GM18868 (cell line): ENCODE measurements at regions not wholly inside any gene's neighbourhood (a gene's known extent, or its start where the extent isn't known, plus 50 kb on each side); places are given as distances from the start of the nearest gene placed in this dataset.

Experiments used
- ATAC-seq: cut with Tn5 transposase; IDR thresholded peaks from one replicate; pipeline ENCODE4 v1.9.1; 2021; ENCODE audit warnings: mild to moderate bottlenecking, moderate library complexity; ENCODE audit not compliant: unreplicated experiment

DNA sequence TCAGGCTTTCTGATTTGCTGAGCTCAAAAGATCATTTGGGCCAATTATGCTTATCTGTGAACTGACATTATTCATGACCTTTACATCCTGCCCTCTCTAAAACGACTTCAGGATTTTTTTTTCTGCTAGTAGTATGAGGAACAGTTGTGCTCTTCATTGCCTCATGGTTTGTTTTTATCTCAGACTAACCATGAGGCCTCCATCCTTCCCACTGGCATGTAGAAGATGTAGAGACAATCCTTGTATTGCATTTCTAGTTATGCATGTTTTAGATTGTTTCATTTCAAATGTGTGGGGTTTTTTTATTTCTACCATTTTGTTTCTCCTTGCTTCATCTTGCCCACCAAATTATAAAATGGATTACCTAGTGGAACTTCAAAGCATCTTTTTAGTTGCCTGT is 82.8 kb upstream of the C1orf87 start:
- no peak for ATAC-seq

DNA sequence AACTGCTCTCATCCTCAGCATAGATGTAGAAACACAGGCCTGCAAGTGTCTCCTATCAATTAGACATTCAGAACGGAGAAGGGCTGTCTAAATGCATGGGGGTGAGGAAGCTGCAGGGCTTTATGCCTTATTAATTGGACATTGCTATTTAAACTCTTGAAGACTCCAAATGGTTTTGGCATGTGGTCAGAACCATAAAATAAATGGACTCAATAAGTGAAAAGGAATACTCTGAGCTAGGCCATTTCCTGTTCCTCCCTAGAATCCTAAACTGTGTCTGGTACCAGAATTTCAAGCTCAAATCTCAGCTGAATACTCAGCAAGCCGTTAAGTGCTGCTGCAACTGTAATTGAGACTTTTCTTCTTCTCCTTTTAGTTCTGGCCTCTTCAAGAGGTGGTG is 80.4 kb upstream of the C1orf87 start:
- ATAC-seq: no peak

DNA sequence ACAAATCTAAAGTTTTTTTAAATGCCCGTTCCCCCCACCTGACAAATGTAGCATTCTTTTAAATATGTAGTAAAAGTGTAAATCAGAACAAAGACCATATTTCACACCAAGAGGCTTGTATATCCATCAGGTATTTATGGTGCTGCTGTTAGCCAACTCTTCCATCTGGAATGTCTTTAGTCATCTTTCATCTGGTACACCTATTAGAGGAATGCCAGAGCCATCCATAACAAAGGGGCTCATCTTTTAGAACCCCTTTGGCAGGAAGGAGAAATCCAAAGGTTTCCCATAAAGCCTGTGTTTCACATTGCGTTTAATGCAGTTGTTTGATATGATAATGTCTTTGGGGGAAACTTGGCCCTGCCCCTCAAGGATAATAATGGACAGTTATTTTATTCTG is 79.3 kb upstream of the C1orf87 start:
- ATAC-seq: no peak

- ATAC-seq: no peak
Measured at GRCh38 chr1:60151311-60151710, 77.7 kb upstream of the C1orf87 start.

- ATAC-seq: no peak
Measured at GRCh38 chr1:60149251-60149650, 75.7 kb upstream of the C1orf87 start.

DNA sequence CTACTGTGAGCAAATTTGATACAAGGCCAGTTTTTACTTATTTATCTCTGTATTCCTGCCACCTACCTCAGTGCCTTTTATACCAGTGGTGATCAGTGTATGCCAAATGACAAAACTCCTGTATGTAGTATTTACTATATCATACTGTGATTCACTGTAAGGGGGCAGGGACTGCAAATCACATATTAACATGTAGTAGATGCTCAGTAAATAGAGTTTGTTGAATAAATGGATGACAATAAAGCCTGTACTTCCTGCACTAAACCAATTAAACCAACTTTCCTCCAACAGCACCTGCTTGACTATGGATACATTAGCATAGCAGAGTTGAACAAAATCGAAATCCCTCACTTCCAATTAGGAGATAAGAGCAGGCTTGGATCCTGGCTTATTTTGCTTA is 73.3 kb upstream of the C1orf87 start:
- ATAC-seq: no peak

DNA sequence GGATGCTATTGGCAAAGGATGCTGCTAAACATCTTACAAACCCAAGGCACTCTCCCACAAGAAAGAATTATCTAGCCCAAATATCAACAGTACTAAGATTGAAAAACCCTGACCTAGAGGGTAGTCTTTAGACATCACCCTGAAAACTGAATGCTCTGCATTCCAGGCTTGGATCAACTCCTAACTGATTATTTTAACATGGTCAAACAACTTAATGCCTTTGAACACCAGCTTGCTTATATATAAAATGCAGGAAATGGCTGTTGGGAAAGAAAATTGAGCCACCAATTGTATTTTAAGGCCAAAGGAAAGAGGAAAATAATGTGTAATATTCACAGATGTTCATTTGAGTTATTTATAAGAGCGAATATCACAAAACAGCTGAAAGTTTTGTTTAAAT is 72.2 kb upstream of the C1orf87 start:
- ATAC-seq: no peak

DNA sequence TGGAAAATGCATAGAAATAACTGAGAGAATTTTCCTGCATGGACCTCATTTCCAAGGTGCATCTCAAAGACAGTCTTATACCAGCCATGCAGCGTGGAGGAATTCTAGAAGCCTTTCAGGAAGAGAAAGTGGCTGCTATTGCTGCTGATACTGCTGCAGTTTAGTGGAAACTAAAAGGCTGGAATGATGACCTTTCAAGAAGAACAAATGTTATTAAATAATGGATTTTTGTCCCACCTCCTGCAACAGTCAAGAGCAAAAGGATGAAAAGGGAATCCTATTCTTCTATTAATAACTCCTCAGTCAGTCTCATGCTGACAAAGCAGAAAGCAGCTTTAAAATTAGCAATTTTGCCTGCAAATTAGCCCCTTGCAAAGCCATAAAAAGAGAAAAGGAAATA is 68.2 kb upstream of the C1orf87 start:
- no peak for ATAC-seq

GRCh38 chr1:60141276-60141675 is 67.7 kb upstream of the C1orf87 start:
- no peak for ATAC-seq

DNA sequence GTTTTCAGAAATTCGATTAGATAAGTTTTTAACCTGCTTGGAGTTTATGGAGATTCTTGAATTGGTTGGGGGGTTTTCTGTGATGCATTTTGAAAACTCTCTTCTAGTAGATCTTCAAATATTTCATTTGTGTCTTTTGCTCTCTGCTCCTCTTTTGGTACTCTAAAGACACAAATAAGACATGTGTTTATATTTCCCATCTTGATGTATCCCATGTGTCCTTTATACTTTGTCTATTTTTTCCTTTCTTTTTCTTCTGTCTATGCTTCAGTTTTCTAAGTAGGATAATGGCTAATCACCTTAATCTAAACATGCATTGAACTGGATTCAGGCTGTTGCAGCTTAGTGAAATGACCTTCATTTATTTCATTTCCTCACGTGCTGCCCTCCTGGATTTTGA is 63.8 kb upstream of the C1orf87 start:
- no peak for ATAC-seq

- no peak for ATAC-seq
Measured at GRCh38 chr1:60136395-60136794, 62.8 kb upstream of the C1orf87 start.

DNA sequence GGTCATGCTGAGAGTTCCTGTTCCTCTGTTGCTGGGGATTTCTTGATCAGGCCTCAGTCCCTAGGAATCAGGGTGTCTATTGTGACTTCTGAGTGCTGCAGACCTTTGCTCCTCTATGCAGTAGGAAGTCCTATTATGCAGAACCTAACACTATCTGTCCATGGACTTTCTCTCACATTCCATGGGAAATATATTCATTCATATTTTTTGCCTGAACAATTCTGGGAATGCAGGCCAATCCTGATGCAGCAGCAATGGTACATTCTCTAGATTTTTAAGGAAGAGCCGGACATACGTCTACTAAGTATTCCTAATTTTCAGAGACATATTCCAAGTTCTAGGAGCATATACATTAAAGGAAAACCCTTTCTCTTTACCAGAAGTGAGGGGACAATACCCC is 61.1 kb upstream of the C1orf87 start:
- ATAC-seq: no peak

DNA sequence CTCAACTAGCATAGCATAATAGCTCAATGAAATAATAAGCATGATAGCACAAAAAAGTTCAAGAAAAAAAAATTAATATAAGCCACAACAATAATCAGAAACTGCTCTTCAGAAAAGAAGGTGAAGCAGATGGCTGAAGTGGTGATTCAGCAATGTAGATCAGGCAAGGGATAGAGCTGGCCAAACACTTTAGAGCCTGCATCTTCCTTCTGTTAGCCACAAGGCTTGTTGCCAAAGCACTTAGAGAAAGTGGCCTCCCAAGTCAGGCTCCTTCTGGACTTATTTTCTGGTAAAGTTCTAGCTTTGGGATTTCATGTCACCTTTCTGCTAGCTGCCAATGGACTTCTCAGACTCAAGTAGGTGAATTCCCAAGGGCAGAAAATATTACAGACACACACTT is 60.3 kb upstream of the C1orf87 start:
- ATAC-seq: no peak

GRCh38 chr1:60133000-60133673 is 59.6 kb upstream of the C1orf87 start:
- ATAC-seq: no peak

DNA sequence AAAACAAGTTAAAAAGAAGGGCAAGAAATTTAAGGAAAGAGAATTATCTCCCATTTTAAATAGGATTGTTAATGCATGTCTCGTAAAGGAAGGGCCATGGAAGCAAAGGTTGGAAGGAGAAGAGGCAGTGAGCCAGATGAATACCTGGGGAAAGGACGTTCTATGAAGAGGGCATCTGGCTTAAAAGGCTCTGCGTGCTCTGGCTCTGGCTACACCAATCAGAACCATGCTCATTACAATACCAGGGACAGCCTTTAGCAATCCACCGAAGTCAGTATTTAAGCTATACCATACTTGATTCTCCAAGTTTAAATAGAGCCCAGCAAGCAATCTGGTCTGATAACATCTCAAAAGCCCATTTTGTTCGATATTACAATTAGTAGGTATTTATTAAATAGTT is 58.5 kb upstream of the C1orf87 start:
- no peak for ATAC-seq

DNA sequence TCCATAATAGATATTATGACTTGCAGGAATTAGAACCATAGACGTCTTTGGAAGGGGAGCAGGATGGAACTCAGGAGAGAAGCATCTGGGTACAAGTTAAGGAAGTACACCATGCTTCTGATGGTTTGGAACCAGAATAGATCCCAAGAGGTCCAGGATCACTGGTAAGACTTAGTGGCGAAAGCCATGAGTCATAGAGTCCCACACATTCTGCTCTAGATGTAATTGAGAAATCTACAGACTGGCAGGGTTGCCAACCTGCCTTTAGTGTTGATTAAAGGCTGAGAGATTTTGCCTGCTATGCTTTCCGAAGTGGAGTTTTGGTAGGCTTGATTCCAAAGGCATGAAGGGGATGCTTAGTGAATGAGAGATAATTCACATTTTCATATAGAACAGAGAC is 57.1 kb upstream of the C1orf87 start:
- ATAC-seq: no peak

DNA sequence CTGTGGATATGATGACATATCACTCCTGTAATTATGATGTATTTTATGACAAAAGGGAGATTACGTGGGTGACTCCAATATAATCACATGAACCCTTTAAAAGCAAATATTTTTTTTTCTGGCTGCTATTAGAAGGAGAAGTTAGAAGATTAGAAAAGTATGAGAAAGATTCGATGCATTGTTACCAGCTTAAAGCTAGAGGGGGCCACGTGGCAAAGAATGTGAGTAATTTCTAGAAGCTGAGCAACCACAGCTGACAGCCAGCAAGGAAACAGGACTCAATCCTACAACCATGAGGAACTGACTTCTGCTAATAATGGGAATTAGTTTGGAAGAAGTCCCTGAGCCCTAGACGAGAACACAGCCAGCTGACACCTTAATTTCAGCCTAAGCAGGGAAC is 56.3 kb upstream of the C1orf87 start:
- no peak for ATAC-seq

DNA sequence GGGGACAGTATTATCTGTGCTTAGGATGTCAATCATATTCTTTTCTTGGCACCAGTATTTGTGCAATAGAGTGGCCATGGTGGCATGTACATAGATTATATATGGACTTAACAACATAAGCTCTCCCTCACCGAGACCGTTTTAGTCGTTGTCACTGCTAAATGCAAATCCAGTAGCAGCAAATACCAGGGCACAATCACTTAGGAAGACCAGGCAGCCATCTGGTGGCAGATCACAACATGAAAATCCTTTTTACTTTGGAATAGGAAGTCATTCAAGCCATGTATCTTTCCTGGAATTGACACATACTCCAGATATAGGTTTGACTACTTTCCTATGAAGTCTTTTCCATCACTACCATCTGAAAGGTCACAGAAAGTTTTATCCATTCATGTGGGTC is 53.2 kb upstream of the C1orf87 start:
- ATAC-seq: no peak
